Neural progenitor cell (in vitro differentiated cells): ENCODE measurements at regions not wholly inside any gene's neighbourhood (a gene's known extent, or its start where the extent isn't known, plus 50 kb on each side); places are given as distances from the start of the nearest gene placed in this dataset.

Source experiments
- DNase-seq: peaks from one replicate; pipeline ENCODE4 v3.0.0-alpha.2; 2016; ENCODE audit warnings: low spot score
- H2AFZ ChIP-seq: fragments of 200-600 bp; sonication (generic); replicated peaks from 2 replicates; pipeline ENCODE4 v1.6.1; 2016; ENCODE audit warnings: antibody characterized with exemption
- H3F3A ChIP-seq: fragments of 200-600 bp; sonication (generic); 2 replicates; pipeline ENCODE4 v1.6.1; 2016; ENCODE audit warnings: antibody characterized with exemption, low read depth
- H3K27ac ChIP-seq: fragments of 200-600 bp; sonication (generic); 2 replicates; pipeline ENCODE4 v1.5.1; 2016; ENCODE audit warnings: mild to moderate bottlenecking
- H3K27me3 ChIP-seq: fragments of 200-600 bp; sonication (generic); 2 replicates; pipeline ENCODE4 v1.6.1; 2016; ENCODE audit warnings: mild to moderate bottlenecking, moderate library complexity
- H3K36me3 ChIP-seq: fragments of 200-600 bp; sonication (generic); 2 replicates; pipeline ENCODE4 v1.5.1; 2016
- H3K4me1 ChIP-seq: fragments of 200-600 bp; sonication (generic); 2 replicates; pipeline ENCODE4 v1.6.1; 2016; ENCODE audit warnings: mixed run types
- H3K4me2 ChIP-seq: fragments of 200-600 bp; sonication (generic); 2 replicates; pipeline ENCODE4 v1.6.1; 2016
- H3K4me3 ChIP-seq: fragments of 200-600 bp; sonication (generic); 2 replicates; pipeline ENCODE4 v1.5.1; 2016
- H3K79me2 ChIP-seq: fragments of 200-600 bp; sonication (generic); 2 replicates; pipeline ENCODE4 v1.6.1; 2016; ENCODE audit warnings: low read depth
- H3K9ac ChIP-seq: fragments of 200-600 bp; sonication (generic); 2 replicates; pipeline ENCODE4 v1.6.1; 2016
- H3K9me3 ChIP-seq: fragments of 200-600 bp; sonication (generic); 2 replicates; pipeline ENCODE4 v1.5.1; 2016; ENCODE audit warnings: low read depth
- H4K20me1 ChIP-seq: fragments of 200-600 bp; sonication (generic); 2 replicates; pipeline ENCODE4 v1.6.1; 2016; ENCODE audit warnings: low read depth
- H3K27ac Mint-ChIP-seq: 3 replicates; pipeline ENCODE4 v1.8.0; 2021; ENCODE audit warnings: mixed read lengths
- H3K27me3 Mint-ChIP-seq: 2 replicates; pipeline ENCODE4 v1.8.0; 2022; ENCODE audit warnings: low read depth, mild to moderate bottlenecking, inconsistent platforms, moderate library complexity, mixed read lengths; ENCODE audit not compliant: insufficient read depth
- H3K36me3 Mint-ChIP-seq: 3 replicates; pipeline ENCODE4 v1.8.0; 2021; ENCODE audit warnings: mixed read lengths
- H3K4me1 Mint-ChIP-seq: 3 replicates; pipeline ENCODE4 v1.8.0; 2021; ENCODE audit warnings: mixed read lengths
- H3K4me3 Mint-ChIP-seq: 3 replicates; pipeline ENCODE4 v1.8.0; 2021; ENCODE audit warnings: mild to moderate bottlenecking, moderate library complexity, mixed read lengths
- H3K9me3 Mint-ChIP-seq: 3 replicates; pipeline ENCODE4 v1.8.0; 2020; ENCODE audit warnings: mixed read lengths
- EZH2 ChIP-seq: fragments of 200-600 bp; sonication (generic); IDR thresholded peaks from 2 replicates; pipeline ENCODE4 v1.6.1; 2017; ENCODE audit warnings: antibody characterized with exemption, mild to moderate bottlenecking, moderate library complexity
- EZH2phosphoT487 ChIP-seq: fragments of 200-600 bp; sonication (generic); IDR thresholded peaks from 2 replicates; pipeline ENCODE4 v1.6.1; 2017; ENCODE audit warnings: antibody characterized with exemption
- TF ChIP-seq, protein P1 (sequence below): fragments of 200-600 bp; sonication (generic); IDR thresholded peaks from 2 replicates; pipeline ENCODE4 v1.5.1; 2017; ENCODE audit warnings: antibody characterized with exemption, mild to moderate bottlenecking

DNA sequence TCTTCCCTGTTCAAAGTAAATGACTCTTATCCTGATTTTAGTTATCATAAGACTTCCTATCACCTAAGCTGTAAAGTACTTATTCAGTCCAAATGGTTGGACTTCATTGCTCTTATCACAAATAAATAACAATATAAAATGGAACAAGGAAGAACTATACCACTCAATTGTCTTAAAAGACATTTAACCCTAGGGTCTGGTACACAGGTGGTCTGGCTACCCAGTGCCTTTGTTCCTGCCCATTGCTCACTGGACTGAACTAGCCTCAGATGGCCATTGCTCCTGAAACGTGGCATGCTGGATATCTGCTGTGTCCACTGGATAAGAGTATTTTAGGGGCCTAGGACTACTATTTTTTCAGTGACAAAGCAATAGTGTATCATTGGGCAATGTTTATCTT lies 574.3 kb upstream of the CA10 start:
- Histone ChIP-seq H3K27me3 (no peaks in the 10 kb centered on the region), H3K9me3 (no peaks in the 10 kb centered on the region), H3K27ac (no peak overlapping the region), H3K4me3 (no peak overlapping the region), H4K20me1 (no peaks in the 10 kb centered on the region), H3K4me1 (no peaks in the 10 kb centered on the region), H3K36me3 (no peaks in the 10 kb centered on the region), H3K4me2 (no peak overlapping the region), H3K9ac (no peak overlapping the region), H3K79me2 (no peaks in the 10 kb centered on the region), H2AFZ (no peak overlapping the region), H3F3A (no peaks in the 10 kb centered on the region)
- Mint-ChIP-seq H3K4me3 (no peak overlapping the region), H3K27me3 (no peaks in the 10 kb centered on the region), H3K27ac (no peak overlapping the region), H3K9me3 (no peaks in the 10 kb centered on the region), H3K4me1 (no peaks in the 10 kb centered on the region), H3K36me3 (no peaks in the 10 kb centered on the region)
- TF ChIP-seq EZH2phosphoT487 (no peak), EZH2 (no peak)
- TF ChIP-seq, protein P1, sequence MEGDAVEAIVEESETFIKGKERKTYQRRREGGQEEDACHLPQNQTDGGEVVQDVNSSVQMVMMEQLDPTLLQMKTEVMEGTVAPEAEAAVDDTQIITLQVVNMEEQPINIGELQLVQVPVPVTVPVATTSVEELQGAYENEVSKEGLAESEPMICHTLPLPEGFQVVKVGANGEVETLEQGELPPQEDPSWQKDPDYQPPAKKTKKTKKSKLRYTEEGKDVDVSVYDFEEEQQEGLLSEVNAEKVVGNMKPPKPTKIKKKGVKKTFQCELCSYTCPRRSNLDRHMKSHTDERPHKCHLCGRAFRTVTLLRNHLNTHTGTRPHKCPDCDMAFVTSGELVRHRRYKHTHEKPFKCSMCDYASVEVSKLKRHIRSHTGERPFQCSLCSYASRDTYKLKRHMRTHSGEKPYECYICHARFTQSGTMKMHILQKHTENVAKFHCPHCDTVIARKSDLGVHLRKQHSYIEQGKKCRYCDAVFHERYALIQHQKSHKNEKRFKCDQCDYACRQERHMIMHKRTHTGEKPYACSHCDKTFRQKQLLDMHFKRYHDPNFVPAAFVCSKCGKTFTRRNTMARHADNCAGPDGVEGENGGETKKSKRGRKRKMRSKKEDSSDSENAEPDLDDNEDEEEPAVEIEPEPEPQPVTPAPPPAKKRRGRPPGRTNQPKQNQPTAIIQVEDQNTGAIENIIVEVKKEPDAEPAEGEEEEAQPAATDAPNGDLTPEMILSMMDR = no peak
- DNase-seq = no peak

DNA sequence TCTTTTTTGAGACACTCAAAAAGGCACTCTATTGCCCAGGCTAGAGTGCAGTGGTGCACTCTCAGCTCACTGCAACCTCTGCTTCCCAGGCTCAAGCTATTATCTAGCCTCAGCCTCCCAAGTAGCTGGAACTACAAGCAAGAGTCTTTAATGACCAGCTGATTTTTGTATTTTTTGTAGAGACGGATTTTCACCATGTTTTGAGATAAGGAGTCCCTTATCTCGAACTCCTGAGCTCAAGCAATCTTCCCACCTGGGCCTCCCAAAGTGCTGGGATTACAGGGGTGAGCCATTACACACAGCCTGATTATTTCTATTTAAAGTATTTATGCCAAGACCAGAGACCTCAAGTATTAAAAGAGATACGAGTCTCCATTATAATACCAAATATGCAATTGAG lies 566.1 kb upstream of the CA10 start:
- DNase-seq = no peak
- Mint-ChIP-seq H3K4me1 (no peaks in the 10 kb centered on the region), H3K9me3 (no peaks in the 10 kb centered on the region), H3K27ac (no peak overlapping the region), H3K4me3 (no peak overlapping the region), H3K36me3 (no peaks in the 10 kb centered on the region), H3K27me3 (no peaks in the 10 kb centered on the region)
- Histone ChIP-seq H3K9me3 (no peaks in the 10 kb centered on the region), H3F3A (no peaks in the 10 kb centered on the region), H3K4me1 (no peaks in the 10 kb centered on the region), H3K36me3 (no peaks in the 10 kb centered on the region), H3K27me3 (no peaks in the 10 kb centered on the region), H2AFZ (no peak overlapping the region), H3K9ac (no peak overlapping the region), H3K27ac (no peak overlapping the region), H3K79me2 (no peaks in the 10 kb centered on the region), H4K20me1 (no peaks in the 10 kb centered on the region), H3K4me3 (no peak overlapping the region), H3K4me2 (no peak overlapping the region)
- TF ChIP-seq EZH2 (no peak), EZH2phosphoT487 (no peak)
- TF ChIP-seq, protein P1 = no peak

DNA sequence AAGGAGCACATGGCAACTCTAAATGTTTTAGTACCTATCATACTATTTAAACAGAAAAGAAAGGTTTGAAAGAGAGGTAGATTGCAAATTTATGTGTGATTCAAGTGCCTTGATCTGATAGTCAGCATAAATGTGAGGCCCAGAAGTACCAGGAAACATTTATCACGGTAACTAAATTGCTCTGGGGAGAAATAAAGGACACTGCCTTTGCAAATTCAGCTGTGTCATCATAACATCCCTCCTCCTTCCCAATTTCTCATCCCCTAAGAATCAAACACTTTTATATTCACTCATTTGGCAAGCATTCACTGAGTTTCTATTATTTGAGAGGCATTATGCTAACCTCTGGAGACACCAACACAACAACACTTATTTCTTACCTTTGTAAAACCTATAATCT lies 563.4 kb upstream of the CA10 start:
- no peak overlapping the region for H3K4me3 ChIP-seq
- no peak overlapping the region for H3K4me3 Mint-ChIP-seq
- no peak overlapping the region for H3K27ac ChIP-seq
- no peaks in the 10 kb centered on the region for H3K36me3 Mint-ChIP-seq
- DNase-seq = no peak
- H3K9ac ChIP-seq = no peak overlapping the region
- no peaks in the 10 kb centered on the region for H3K79me2 ChIP-seq
- H3K4me1 ChIP-seq = no peaks in the 10 kb centered on the region
- no peaks in the 10 kb centered on the region for H4K20me1 ChIP-seq
- H3K27me3 ChIP-seq = no peaks in the 10 kb centered on the region
- no peaks in the 10 kb centered on the region for H3K9me3 Mint-ChIP-seq
- H3K27me3 Mint-ChIP-seq = no peaks in the 10 kb centered on the region
- no peak overlapping the region for H2AFZ ChIP-seq
- no peaks in the 10 kb centered on the region for H3K4me1 Mint-ChIP-seq
- no peaks in the 10 kb centered on the region for H3K9me3 ChIP-seq
- H3F3A ChIP-seq = no peaks in the 10 kb centered on the region
- TF ChIP-seq EZH2 (no peak), EZH2phosphoT487 (no peak)
- H3K36me3 ChIP-seq = no peaks in the 10 kb centered on the region
- no peak overlapping the region for H3K4me2 ChIP-seq
- H3K27ac Mint-ChIP-seq = no peak overlapping the region

DNA sequence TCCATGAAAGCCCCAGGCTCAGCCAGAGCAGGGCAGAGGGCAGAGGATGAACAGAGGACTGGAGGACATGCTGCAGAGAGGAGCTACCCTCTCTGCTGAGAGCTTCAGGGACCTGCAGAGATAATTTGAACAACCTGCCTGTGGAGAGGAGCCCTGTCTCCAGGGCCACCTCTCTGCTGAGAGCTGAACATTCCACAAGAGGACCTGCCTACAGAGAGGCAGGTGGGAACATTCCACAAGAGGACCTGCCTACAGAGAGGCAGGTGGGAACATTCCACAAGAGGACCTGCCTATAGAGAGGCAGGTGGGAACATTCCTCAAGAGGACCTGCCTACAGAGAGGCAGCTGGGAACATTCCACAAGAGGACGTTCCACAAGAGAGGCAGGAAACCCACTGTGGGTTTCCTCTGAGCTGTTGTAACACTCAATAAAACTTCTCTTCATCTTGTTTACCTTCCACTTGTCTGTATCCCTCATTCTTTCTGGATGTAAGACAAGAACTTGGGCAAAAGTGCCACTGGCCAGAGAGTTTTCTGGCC lies 551.9 kb upstream of the CA10 start:
- no peaks in the 10 kb centered on the region for H3K9me3 ChIP-seq
- H3K79me2 ChIP-seq = no peaks in the 10 kb centered on the region
- TF ChIP-seq EZH2 = no peak
- TF ChIP-seq, protein P1 = no peak
- TF ChIP-seq EZH2phosphoT487 = no peak
- H3K9me3 Mint-ChIP-seq = no peaks in the 10 kb centered on the region
- H3K4me2 ChIP-seq = no peak overlapping the region
- H3K4me3 ChIP-seq = no peak overlapping the region
- peaks cover 2% of the 10 kb centered on the region for H3K27me3 Mint-ChIP-seq
- DNase-seq = no peak
- H4K20me1 ChIP-seq = no peaks in the 10 kb centered on the region
- no peak overlapping the region for H3K4me3 Mint-ChIP-seq
- no peak overlapping the region for H3K27ac Mint-ChIP-seq
- H3F3A ChIP-seq = no peaks in the 10 kb centered on the region
- H2AFZ ChIP-seq = no peak overlapping the region
- H3K27ac ChIP-seq = no peak overlapping the region
- no peaks in the 10 kb centered on the region for H3K4me1 Mint-ChIP-seq
- no peak overlapping the region for H3K9ac ChIP-seq
- H3K36me3 Mint-ChIP-seq = no peaks in the 10 kb centered on the region
- no peaks in the 10 kb centered on the region for H3K4me1 ChIP-seq
- no peaks in the 10 kb centered on the region for H3K27me3 ChIP-seq
- no peaks in the 10 kb centered on the region for H3K36me3 ChIP-seq
